Uterus (tissue), 3 donors: ENCODE measurements at regions not wholly inside any gene's neighbourhood (a gene's known extent, or its start where the extent isn't known, plus 50 kb on each side); places are given as distances from the start of the nearest gene placed in this dataset.

ENCODE experiments used
- DNase-seq, 2 donors: peaks; one replicate each; pipeline ENCODE4 v3.0.0-alpha.2; 2019 to 2020
- H3K27ac ChIP-seq, 2 donors: fragments of 200-600 bp; sonication (generic); 1 replicate in 1 of 2; 2 replicates in 1 of 2; pipeline ENCODE4 v1.5.1; 2016 to 2018
- H3K27me3 ChIP-seq, 2 donors: fragments of 200-600 bp; sonication (generic); one replicate each; pipeline ENCODE4 v1.5.1; 2018 to 2019; ENCODE audit warnings: control low read depth in 1 of 2
- H3K36me3 ChIP-seq, 2 donors: fragments of 200-600 bp; sonication (generic); one replicate each; pipeline ENCODE4 v1.5.1; 2019; ENCODE audit warnings: control low read depth in 1 of 2
- H3K4me1 ChIP-seq, 2 donors: fragments of 200-600 bp; sonication (generic); one replicate each; pipeline ENCODE4 v1.5.1; 2018 to 2019; ENCODE audit warnings: control low read depth in 1 of 2
- H3K4me3 ChIP-seq, 2 donors: fragments of 200-600 bp; sonication (generic); 1 replicate in 1 of 2; 2 replicates in 1 of 2; pipeline ENCODE4 v1.5.1; 2018 to 2019; ENCODE audit warnings: mild to moderate bottlenecking in 1 of 2
- H3K9me3 ChIP-seq, 2 donors: fragments of 200-600 bp; sonication (generic); one replicate each; pipeline ENCODE4 v1.5.1; 2019; ENCODE audit warnings: control low read depth in 1 of 2
- CTCF ChIP-seq, 4 experiments: fragments of 200-600 bp in 2 of 4; fragments of 450-650 bp in 2 of 4; sonication (generic) in 2 of 4; IDR thresholded peaks; one replicate each; pipeline ENCODE4 v1.5.1; 2016 to 2019; ENCODE audit warnings: antibody characterized with exemption in 4 of 4, mild to moderate bottlenecking in 2 of 4, moderate library complexity in 1 of 4
- POLR2A ChIP-seq, 2 donors: fragments of 450-650 bp; IDR thresholded peaks; one replicate each; pipeline ENCODE4 v1.6.1; 2016; ENCODE audit warnings: antibody characterized with exemption in 2 of 2, mild to moderate bottlenecking in 1 of 2, moderate library complexity in 1 of 2
- intact Hi-C: fragments of 100-400 bp; cut with DNase I; formaldehyde crosslinking; loops from one replicate; pipeline ENCODE4 v1.15.1; 2023; ENCODE audit warnings: low total_unique reads
- donor health status: DM: yes; HTN: yes; CAD: no.

- intact Hi-C loops, result no loop called here
- Histone ChIP-seq H3K27ac (no peak overlapping the region), H3K4me1 (no peaks in the 10 kb centered on the region), H3K9me3 (no peaks in the 10 kb centered on the region), H3K27me3 (no peaks in the 10 kb centered on the region), H3K36me3 (no peaks in the 10 kb centered on the region), H3K4me3 (no peak overlapping the region)
- no peak for TF ChIP-seq POLR2A (IDR thresholded peaks at IDR 0.05)
- TF ChIP-seq CTCF (IDR thresholded peaks at IDR 0.05), result no peak
- DNase-seq, result no peak
Measured at GRCh38 chr13:21757763-21758162, 86.9 kb downstream of the FGF9 start.

GRCh38 chr13:21758441-21758840 is 87.6 kb downstream of the FGF9 start:
- no peaks in the 10 kb centered on the region for H3K4me1 ChIP-seq
- no peaks in the 10 kb centered on the region for H3K27me3 ChIP-seq
- TF ChIP-seq POLR2A (IDR thresholded peaks at IDR 0.05), result no peak
- TF ChIP-seq CTCF (IDR thresholded peaks at IDR 0.05), result no peak
- H3K36me3 ChIP-seq, result no peaks in the 10 kb centered on the region
- intact Hi-C loops, result no loop called here
- H3K4me3 ChIP-seq, result no peak overlapping the region
- H3K9me3 ChIP-seq, result no peaks in the 10 kb centered on the region
- H3K27ac ChIP-seq, result no peak overlapping the region
- DNase-seq, result no peak

GRCh38 chr13:21759463-21759862 is 88.6 kb downstream of the FGF9 start:
- Histone ChIP-seq H3K9me3 (no peaks in the 10 kb centered on the region), H3K27ac (no peak overlapping the region), H3K4me3 (no peak overlapping the region), H3K4me1 (no peaks in the 10 kb centered on the region), H3K27me3 (no peaks in the 10 kb centered on the region), H3K36me3 (no peaks in the 10 kb centered on the region)
- TF ChIP-seq POLR2A (IDR thresholded peaks at IDR 0.05), result no peak
- no peak for TF ChIP-seq CTCF (IDR thresholded peaks at IDR 0.05)
- intact Hi-C loops, result no loop called here
- no peak for DNase-seq

GRCh38 chr13:21759911-21760310 is 89.0 kb downstream of the FGF9 start:
- Histone ChIP-seq H3K9me3 (no peaks in the 10 kb centered on the region), H3K27ac (no peak overlapping the region), H3K36me3 (no peaks in the 10 kb centered on the region), H3K4me3 (no peak overlapping the region), H3K27me3 (no peaks in the 10 kb centered on the region), H3K4me1 (no peaks in the 10 kb centered on the region)
- no peak for DNase-seq
- no peak for TF ChIP-seq CTCF (IDR thresholded peaks at IDR 0.05)
- no peak for TF ChIP-seq POLR2A (IDR thresholded peaks at IDR 0.05)
- intact Hi-C loops, result no loop called here

- no peak overlapping the region for H3K4me3 ChIP-seq
- H3K27ac ChIP-seq, result no peak overlapping the region
- H3K36me3 ChIP-seq, result no peaks in the 10 kb centered on the region
- intact Hi-C loops, result no loop called here
- H3K27me3 ChIP-seq, result no peaks in the 10 kb centered on the region
- no peak for DNase-seq
- no peaks in the 10 kb centered on the region for H3K9me3 ChIP-seq
- TF ChIP-seq POLR2A (IDR thresholded peaks at IDR 0.05) (no peak), CTCF (IDR thresholded peaks at IDR 0.05) (no peak)
- no peaks in the 10 kb centered on the region for H3K4me1 ChIP-seq
Measured at GRCh38 chr13:21761770-21762169, 90.9 kb downstream of the FGF9 start.
